ENCODE measurements at regions not wholly inside any gene's neighbourhood (a gene's known extent, or its start where the extent isn't known, plus 50 kb on each side); places are given as distances from the start of the nearest gene placed in this dataset.

- no peak overlapping the region for H3K27ac ChIP-seq
- no peak for DNase-seq
- intact Hi-C loops (cut with DNase I) = no loop called here
- no peak for TF ChIP-seq POLR2A (IDR thresholded peaks at IDR 0.05)
- TF ChIP-seq, protein P1, sequence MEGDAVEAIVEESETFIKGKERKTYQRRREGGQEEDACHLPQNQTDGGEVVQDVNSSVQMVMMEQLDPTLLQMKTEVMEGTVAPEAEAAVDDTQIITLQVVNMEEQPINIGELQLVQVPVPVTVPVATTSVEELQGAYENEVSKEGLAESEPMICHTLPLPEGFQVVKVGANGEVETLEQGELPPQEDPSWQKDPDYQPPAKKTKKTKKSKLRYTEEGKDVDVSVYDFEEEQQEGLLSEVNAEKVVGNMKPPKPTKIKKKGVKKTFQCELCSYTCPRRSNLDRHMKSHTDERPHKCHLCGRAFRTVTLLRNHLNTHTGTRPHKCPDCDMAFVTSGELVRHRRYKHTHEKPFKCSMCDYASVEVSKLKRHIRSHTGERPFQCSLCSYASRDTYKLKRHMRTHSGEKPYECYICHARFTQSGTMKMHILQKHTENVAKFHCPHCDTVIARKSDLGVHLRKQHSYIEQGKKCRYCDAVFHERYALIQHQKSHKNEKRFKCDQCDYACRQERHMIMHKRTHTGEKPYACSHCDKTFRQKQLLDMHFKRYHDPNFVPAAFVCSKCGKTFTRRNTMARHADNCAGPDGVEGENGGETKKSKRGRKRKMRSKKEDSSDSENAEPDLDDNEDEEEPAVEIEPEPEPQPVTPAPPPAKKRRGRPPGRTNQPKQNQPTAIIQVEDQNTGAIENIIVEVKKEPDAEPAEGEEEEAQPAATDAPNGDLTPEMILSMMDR (IDR thresholded peaks at IDR 0.05) = no peak
- 91% methylated on average over 8 to 16 of the region's 17 CpGs for WGBS, 2 donors
- H3K36me3 ChIP-seq = no peaks in the 10 kb centered on the region
- no peaks in the 10 kb centered on the region for H3K4me1 ChIP-seq
- no peak overlapping the region for H3K4me3 ChIP-seq (replicated peaks in 1 of 3)
- H3K27me3 ChIP-seq = no peaks in the 10 kb centered on the region
- H3K9me3 ChIP-seq = no peaks in the 10 kb centered on the region
Observed at GRCh38 chr11:70736937-70737640, 338.8 kb downstream of the CTTN start.

DNA sequence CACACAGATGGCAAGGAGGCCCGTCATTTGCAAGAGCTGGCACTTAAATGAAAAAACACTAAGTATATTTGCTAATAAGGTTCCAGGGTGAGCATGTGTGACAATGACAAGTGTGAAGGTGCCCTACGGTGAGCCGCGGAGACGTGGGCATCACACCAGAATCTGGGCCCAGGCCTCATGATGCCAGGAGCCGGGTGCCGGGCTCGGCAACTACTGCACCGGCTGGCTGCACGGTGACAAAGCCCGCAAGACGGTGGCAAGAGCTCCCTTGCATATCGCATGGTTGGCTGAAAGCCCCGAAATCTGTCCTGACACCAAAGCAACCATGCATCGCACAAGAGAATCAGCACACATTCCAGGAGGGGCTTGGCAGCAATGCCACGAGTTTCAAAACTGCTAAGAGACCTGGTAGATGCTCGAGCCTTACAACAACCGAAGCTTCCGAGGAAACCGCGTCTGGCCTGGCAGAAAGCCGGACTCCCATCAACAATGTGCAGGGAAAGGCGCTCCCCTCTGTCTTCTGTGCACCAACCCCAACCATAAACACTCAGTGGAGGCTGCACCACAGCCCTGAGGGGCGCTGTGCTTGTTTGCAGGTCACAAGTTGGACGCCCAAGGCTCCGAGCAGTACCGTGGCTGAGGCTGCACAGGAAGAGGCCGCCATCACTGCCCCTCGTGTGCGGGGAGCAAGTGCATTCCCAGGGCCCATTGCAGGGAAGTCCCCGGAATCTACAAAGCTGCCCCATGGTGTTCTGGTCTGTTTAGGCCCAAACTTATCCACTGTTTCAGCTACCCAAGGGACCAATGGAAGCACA, 339.7 kb downstream of the CTTN start:
- Histone ChIP-seq H3K27me3 (no peaks in the 10 kb centered on the region), H3K4me3 (replicated peaks in 1 of 3) (no peak overlapping the region), H3K4me1 (no peaks in the 10 kb centered on the region), H3K27ac (no peak overlapping the region), H3K36me3 (no peaks in the 10 kb centered on the region), H3K9me3 (no peaks in the 10 kb centered on the region)
- intact Hi-C loops (cut with DNase I) = no loop called here
- WGBS, 2 donors = 88 to 93% methylated on average over 22 to 23 of the region's 31 CpGs
- no peak for DNase-seq
- no peak for TF ChIP-seq POLR2A (IDR thresholded peaks at IDR 0.05)

GRCh38 chr11:70738661-70739060, 340.3 kb downstream of the CTTN start:
- TF ChIP-seq POLR2A (IDR thresholded peaks at IDR 0.05) = no peak
- TF ChIP-seq, protein P1 (IDR thresholded peaks at IDR 0.05) = no peak
- H3K27me3 ChIP-seq = no peaks in the 10 kb centered on the region
- intact Hi-C loops (cut with DNase I) = no loop called here
- H3K27ac ChIP-seq = no peak overlapping the region
- H3K9me3 ChIP-seq = no peaks in the 10 kb centered on the region
- H3K4me1 ChIP-seq = no peaks in the 10 kb centered on the region
- no peak for DNase-seq
- no peaks in the 10 kb centered on the region for H3K36me3 ChIP-seq
- H3K4me3 ChIP-seq (replicated peaks in 1 of 3) = no peak overlapping the region
- WGBS, 2 donors = 96 to 98% methylated on average over 6 to 10 of the region's 12 CpGs

GRCh38 chr11:70739091-70739490, 340.8 kb downstream of the CTTN start:
- H3K27me3 ChIP-seq = no peaks in the 10 kb centered on the region
- H3K4me3 ChIP-seq (replicated peaks in 1 of 3) = no peak overlapping the region
- WGBS, 2 donors = 92 to 97% methylated on average over 6 to 8 of the region's 8 CpGs
- TF ChIP-seq POLR2A (IDR thresholded peaks at IDR 0.05) = no peak
- TF ChIP-seq, protein P1 (IDR thresholded peaks at IDR 0.05) = no peak
- H3K4me1 ChIP-seq = no peaks in the 10 kb centered on the region
- intact Hi-C loops (cut with DNase I) = no loop called here
- no peaks in the 10 kb centered on the region for H3K9me3 ChIP-seq
- no peak overlapping the region for H3K27ac ChIP-seq
- no peaks in the 10 kb centered on the region for H3K36me3 ChIP-seq
- no peak for DNase-seq

GRCh38 chr11:70739811-70740487, 341.6 kb downstream of the CTTN start:
- no peaks in the 10 kb centered on the region for H3K4me1 ChIP-seq
- TF ChIP-seq, protein P1 (IDR thresholded peaks at IDR 0.05) = no peak
- no peak for TF ChIP-seq POLR2A (IDR thresholded peaks at IDR 0.05)
- intact Hi-C loops (cut with DNase I) = no loop called here
- no peaks in the 10 kb centered on the region for H3K36me3 ChIP-seq
- H3K27ac ChIP-seq = no peak overlapping the region
- 83 to 85% methylated on average over 13 to 18 of the region's 20 CpGs for WGBS, 2 donors
- H3K9me3 ChIP-seq = no peaks in the 10 kb centered on the region
- DNase-seq = no peak
- H3K27me3 ChIP-seq = no peaks in the 10 kb centered on the region
- H3K4me3 ChIP-seq (replicated peaks in 1 of 3) = no peak overlapping the region

Data from thyroid gland (tissue), 4 donors.